ENCODE measurements at regions not wholly inside any gene's neighbourhood (a gene's known extent, or its start where the extent isn't known, plus 50 kb on each side); places are given as distances from the start of the nearest gene placed in this dataset.

DNA sequence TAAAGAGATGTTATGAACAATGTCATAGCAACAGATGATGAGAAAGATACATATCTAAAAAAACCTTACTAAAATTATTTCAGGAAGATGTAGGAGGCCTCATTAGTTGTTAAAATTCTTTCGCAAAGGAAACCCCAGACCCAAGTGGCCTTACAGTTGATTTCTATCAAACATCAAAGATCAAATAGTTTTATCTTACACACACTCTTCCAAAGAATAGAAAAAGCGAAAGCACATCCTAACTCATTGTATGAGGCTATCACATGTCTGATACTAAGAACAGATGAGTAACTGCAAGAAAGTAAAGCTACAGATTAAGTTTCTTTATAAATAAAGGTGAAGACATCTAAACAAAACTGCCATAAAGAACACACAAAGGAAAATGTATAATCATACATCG is 82.9 kb upstream of the GDF10 start:
- Mint-ChIP-seq H3K9me3 (peaks cover 7% of the 10 kb centered on the region), H3K4me3 (no peak overlapping the region), H3K36me3 (peaks cover 10% of the 10 kb centered on the region), H3K4me1 (peaks cover 34% of the 10 kb centered on the region), H3K27me3 (no peaks in the 10 kb centered on the region), H3K27ac (no peak overlapping the region)
- no peak for DNase-seq

DNA sequence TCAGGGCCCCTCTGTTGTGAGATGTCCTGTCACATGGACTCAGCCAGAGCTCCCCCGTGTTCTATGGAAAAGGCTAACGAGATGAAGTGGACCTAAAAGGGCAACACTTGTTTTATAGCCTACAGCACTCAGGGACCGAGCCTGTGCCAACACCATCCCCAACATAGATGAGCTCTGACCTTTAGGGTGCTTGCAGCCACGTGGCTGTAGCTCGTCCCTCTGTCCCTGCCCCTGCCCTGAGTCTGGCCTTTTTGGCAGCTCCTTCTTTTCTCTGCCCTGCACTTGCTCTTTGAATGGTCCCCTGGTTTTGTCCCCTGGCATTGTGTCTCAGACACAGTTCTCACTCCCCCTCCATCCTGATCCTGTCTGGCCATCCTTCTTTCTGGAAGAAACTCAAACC is 81.2 kb upstream of the GDF10 start:
- H3K36me3 Mint-ChIP-seq, result no peaks in the 10 kb centered on the region
- no peaks in the 10 kb centered on the region for H3K9me3 Mint-ChIP-seq
- peaks cover 29% of the 10 kb centered on the region for H3K4me1 Mint-ChIP-seq
- no peaks in the 10 kb centered on the region for H3K27me3 Mint-ChIP-seq
- no peak overlapping the region for H3K27ac Mint-ChIP-seq
- no peak overlapping the region for H3K4me3 Mint-ChIP-seq
- DNase-seq, result no peak

DNA sequence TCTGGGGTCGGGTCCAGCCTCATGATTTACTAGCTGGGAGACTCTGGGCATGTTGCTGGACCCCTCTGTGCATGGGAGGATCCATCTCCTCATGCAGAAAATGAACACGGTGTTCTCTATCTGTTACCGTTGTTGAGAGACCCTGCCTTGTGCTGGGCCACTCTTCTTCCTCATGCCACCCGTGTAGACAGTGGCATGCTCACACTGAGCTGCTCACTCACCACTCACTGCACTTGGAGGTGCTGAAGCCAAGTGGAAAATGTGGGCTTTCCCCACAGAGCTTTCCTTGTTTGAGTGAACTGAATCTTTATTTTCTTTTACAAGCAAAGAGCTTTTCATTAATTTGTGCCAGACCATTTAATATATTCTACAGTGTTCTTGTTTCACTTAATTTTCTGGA is 77.5 kb upstream of the GDF10 start:
- no peak overlapping the region for H3K4me3 Mint-ChIP-seq
- no peak for DNase-seq
- peaks cover 12% of the 10 kb centered on the region for H3K4me1 Mint-ChIP-seq
- no peaks in the 10 kb centered on the region for H3K9me3 Mint-ChIP-seq
- no peaks in the 10 kb centered on the region for H3K36me3 Mint-ChIP-seq
- H3K27ac Mint-ChIP-seq, result no peak overlapping the region
- no peaks in the 10 kb centered on the region for H3K27me3 Mint-ChIP-seq

DNA sequence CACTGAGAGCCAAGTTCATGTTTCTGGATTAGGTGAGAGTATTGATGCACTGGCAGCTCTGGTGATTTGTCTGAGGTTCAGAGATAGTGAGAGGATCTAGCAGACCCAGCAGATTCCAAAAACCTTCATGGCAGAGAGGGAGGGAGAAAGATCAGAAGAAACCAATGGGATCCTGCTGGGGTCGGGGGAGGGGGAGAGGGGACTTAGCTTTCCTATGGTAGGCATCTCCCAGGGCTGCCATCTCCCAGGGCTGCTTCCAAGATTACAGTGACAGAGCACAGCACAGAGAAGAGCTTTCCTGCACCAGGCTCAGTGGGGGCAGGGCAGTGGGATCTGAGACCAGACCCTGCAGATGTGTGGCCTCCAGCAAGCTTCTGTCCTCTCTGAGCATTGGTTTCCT is 76.8 kb upstream of the GDF10 start:
- H3K9me3 Mint-ChIP-seq, result no peaks in the 10 kb centered on the region
- H3K4me3 Mint-ChIP-seq, result no peak overlapping the region
- DNase-seq, result no peak
- no peaks in the 10 kb centered on the region for H3K36me3 Mint-ChIP-seq
- peaks cover 7% of the 10 kb centered on the region for H3K4me1 Mint-ChIP-seq
- H3K27ac Mint-ChIP-seq, result no peak overlapping the region
- no peaks in the 10 kb centered on the region for H3K27me3 Mint-ChIP-seq

DNA sequence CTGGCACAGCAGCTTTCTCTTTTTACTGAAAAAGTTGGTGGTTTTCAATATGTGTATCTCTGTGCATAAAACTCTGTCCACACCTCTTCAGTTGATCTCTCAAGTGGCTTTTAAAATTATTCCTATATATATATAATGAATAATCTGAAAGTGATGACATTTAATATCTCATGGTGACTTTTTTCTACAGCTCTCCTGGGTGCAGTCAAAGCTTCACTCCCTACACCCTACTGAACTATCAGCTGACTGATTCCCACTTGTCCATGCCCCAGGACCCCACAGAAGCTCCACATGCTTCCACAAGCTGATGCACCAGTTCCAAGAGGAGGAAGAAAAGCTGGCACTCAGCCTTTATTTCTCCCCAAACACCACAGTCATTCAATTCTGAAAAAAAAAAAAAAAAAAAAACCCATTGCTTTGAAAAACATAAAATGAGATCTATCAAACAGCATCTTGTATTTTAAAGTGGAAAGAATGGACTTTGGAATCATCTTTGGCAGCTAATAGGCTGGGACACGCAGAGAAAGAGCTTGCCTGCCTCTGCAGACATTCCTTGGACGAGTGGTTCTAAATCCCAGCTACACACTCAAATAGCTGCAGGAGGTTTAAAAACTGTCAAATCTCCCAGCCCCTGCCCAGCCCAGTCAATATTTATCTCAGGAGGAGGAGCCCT is 75.3 kb upstream of the GDF10 start:
- H3K36me3 Mint-ChIP-seq, result peaks cover 3% of the 10 kb centered on the region
- no peak overlapping the region for H3K4me3 Mint-ChIP-seq
- H3K4me1 Mint-ChIP-seq, result peaks cover 3% of the 10 kb centered on the region
- H3K9me3 Mint-ChIP-seq, result no peaks in the 10 kb centered on the region
- no peak overlapping the region for H3K27ac Mint-ChIP-seq
- DNase-seq, result no peak
- no peaks in the 10 kb centered on the region for H3K27me3 Mint-ChIP-seq

DNA sequence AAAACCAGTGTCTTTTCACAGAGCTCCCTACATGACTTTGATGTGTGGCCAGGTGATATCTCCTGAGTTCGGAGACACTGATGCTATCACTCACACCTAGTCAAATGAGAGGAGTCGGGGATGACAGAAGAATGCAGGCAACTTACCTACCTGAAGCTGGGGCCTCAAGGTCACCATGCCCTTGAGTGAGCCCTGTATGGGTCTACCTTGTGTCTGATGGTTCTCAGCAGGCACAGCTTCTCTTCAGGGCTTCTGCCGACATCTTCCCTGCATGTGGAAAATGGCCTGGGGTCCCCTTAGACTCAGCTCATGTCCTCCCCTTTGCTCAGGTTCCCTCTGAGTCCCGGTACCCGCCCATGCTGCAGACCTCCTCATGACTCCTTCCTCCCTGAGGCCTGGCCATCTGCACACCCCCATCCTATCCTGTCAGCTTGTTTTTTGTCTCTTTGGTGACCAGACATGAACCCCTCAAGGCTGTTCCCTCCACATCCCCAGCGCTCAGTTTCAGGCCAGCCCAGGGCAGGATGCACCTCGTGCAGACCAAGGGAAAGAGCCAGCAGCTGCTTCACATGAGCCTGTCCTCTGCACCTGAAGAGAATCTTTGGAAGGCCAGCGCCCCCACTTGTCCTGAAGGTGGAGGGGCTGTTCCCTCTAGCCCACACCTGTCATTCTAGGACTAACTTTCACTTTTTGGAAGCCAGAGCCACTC is 74.6 kb upstream of the GDF10 start:
- Mint-ChIP-seq H3K9me3 (no peaks in the 10 kb centered on the region), H3K27me3 (no peaks in the 10 kb centered on the region), H3K27ac (no peak overlapping the region), H3K36me3 (peaks cover 3% of the 10 kb centered on the region), H3K4me1 (peaks cover 6% of the 10 kb centered on the region), H3K4me3 (no peak overlapping the region)
- no peak for DNase-seq

DNA sequence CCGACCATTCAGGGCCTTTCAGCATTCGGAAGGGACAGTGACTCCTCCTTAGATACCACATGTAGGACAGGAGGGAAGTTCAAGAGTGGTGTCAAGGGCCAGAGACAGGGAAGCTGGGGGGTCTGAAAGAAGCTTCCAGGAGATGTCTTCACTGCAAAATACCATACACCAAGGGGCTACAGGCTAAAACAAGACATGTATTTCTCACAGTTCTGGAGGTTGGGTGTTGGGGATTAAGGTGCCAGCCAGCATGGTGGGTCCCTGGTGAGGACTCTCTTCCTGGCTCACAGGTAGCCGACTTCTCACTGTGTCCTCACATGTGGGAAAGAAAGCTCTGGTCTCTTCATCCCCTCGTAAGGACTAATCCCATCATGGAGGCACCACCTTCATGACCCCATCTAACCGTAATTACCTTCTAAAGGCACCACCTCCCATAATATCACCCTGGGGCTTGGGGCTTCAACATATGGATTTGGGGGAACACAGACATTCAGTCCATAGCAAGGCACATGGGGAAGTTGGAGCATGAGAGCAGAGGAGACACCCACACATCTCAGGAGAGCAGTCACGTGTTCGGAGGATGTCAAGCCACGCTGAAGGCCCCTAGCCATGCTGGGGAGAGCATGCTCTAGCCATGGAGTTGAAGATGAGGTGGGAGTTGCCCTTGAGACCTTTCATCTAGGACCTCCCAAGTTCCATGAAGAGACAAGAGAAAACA is 73.9 kb upstream of the GDF10 start:
- H3K27ac Mint-ChIP-seq, result no peak overlapping the region
- no peak for DNase-seq

DNA sequence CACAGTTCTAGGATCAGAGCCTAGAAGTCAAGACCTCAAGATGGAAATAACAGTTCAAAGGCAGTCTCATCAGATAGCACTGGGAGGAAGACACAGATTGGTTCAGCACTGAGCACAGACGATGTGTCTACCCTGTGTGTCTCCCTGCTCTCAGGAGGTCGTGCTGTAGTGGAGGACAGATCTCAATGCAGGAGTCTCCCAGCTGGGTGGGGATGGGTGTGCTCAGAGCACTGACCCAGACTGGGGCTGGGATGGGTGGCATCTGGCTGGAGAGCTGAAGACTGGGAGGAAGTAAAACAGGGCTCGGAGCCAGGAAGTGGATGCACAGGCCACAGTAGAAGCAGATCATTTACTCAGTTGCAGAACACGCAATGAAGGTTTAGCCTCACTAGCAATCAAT is 69.5 kb upstream of the GDF10 start:
- Mint-ChIP-seq H3K9me3 (no peaks in the 10 kb centered on the region), H3K4me3 (no peak overlapping the region), H3K36me3 (peaks cover 3% of the 10 kb centered on the region), H3K4me1 (peaks cover 15% of the 10 kb centered on the region), H3K27me3 (no peaks in the 10 kb centered on the region), H3K27ac (peak overlapping the region; percentile 50)
- no peak for DNase-seq

More for the DNA sequence above, 73.9 kb upstream of the GDF10 start:
- no peaks in the 10 kb centered on the region for H3K9me3 Mint-ChIP-seq
- peaks cover 13% of the 10 kb centered on the region for H3K4me1 Mint-ChIP-seq
- H3K4me3 Mint-ChIP-seq, result no peak overlapping the region
- H3K27me3 Mint-ChIP-seq, result no peaks in the 10 kb centered on the region
- peaks cover 3% of the 10 kb centered on the region for H3K36me3 Mint-ChIP-seq

DNA sequence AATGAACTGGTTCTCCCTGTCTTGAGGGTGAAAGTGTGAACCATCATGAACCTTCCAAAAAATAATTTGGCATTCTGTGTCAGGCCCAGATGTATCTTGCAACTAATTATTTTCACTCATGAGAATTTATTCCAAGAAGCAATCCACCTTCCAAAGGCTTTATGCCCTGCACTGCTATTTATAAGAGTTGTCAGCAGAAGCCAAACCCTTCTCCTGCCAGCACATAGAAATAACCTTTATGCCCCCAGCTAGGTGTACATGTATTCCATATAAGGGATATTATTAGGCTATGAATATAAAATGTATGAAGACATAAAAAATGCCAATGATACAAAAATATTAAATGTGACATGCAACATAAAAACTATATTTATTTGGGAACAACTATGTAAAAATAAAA is 69.0 kb upstream of the GDF10 start:
- H3K27me3 Mint-ChIP-seq, result no peaks in the 10 kb centered on the region
- peak overlapping the region; percentile 50 for H3K27ac Mint-ChIP-seq
- H3K36me3 Mint-ChIP-seq, result peaks cover 3% of the 10 kb centered on the region
- no peaks in the 10 kb centered on the region for H3K9me3 Mint-ChIP-seq
- H3K4me1 Mint-ChIP-seq, result peaks cover 15% of the 10 kb centered on the region
- no peak for DNase-seq
- no peak overlapping the region for H3K4me3 Mint-ChIP-seq

DNA sequence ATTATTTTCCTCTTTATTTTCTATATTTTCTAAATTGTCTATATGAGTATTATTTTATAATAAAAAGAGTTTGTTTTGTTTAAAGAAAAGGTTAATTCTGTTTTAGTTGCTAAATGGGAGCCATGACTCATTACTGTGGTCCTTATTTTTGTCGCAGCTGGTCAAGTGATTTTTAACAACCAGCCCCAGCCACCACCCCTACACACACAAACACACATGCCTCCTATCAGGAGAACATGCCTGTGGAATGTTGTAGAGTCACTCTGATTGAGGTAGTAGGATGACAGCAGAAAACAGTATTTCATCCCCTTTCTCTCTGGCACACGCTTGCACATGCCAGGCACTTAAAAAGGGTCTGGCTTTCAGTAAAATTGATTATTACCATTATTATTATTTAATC is 68.6 kb upstream of the GDF10 start:
- no peaks in the 10 kb centered on the region for H3K27me3 Mint-ChIP-seq
- no peak overlapping the region for H3K4me3 Mint-ChIP-seq
- H3K9me3 Mint-ChIP-seq, result no peaks in the 10 kb centered on the region
- no peak for DNase-seq
- H3K27ac Mint-ChIP-seq, result no peak overlapping the region
- H3K4me1 Mint-ChIP-seq, result peaks cover 15% of the 10 kb centered on the region
- H3K36me3 Mint-ChIP-seq, result peaks cover 3% of the 10 kb centered on the region

DNA sequence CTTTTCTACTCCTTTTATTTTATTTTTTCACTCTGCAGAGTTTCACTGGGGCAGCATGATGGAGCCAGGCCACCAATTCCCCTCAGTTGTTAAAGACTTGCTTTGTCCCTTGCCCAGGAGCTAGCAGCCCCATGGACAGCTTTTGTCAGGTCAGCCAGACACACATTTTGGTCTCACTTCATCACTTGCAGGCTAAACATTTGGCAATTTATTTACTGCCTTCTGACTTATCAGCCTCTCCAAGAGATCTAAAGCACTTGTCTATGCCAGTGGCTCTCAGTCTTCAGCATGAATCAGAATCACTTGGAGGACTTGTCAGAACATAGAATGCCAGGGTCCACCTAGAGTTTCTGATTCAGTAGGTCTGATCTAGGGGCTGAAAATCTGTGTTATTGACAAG is 66.4 kb upstream of the GDF10 start:
- Mint-ChIP-seq H3K27ac (no peak overlapping the region), H3K4me3 (no peak overlapping the region), H3K9me3 (peaks cover 3% of the 10 kb centered on the region), H3K36me3 (peaks cover 3% of the 10 kb centered on the region), H3K4me1 (peaks cover 16% of the 10 kb centered on the region), H3K27me3 (no peaks in the 10 kb centered on the region)
- DNase-seq, result no peak

DNA sequence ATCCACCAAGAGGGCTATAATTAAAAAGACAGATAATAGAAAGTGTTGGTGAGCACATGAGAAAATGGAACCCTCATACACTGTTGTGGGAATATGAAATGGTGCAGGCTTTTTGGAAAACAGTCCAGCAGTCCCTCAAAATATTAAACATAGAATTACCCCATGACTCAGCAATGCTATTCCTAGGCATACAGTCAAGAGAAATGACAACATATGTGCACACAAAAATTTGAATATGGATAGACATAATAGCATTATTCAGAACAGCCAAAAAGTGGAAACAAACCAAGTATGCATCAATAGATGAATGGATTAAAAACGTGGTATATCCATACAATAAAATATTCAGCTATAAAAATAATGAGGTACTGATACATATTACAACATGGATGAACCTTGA is 64.5 kb upstream of the GDF10 start:
- H3K36me3 Mint-ChIP-seq, result no peaks in the 10 kb centered on the region
- H3K27ac Mint-ChIP-seq, result no peak overlapping the region
- no peak for DNase-seq
- H3K27me3 Mint-ChIP-seq, result no peaks in the 10 kb centered on the region
- H3K4me3 Mint-ChIP-seq, result no peak overlapping the region
- H3K4me1 Mint-ChIP-seq, result peaks cover 23% of the 10 kb centered on the region
- H3K9me3 Mint-ChIP-seq, result peaks cover 3% of the 10 kb centered on the region

DNA sequence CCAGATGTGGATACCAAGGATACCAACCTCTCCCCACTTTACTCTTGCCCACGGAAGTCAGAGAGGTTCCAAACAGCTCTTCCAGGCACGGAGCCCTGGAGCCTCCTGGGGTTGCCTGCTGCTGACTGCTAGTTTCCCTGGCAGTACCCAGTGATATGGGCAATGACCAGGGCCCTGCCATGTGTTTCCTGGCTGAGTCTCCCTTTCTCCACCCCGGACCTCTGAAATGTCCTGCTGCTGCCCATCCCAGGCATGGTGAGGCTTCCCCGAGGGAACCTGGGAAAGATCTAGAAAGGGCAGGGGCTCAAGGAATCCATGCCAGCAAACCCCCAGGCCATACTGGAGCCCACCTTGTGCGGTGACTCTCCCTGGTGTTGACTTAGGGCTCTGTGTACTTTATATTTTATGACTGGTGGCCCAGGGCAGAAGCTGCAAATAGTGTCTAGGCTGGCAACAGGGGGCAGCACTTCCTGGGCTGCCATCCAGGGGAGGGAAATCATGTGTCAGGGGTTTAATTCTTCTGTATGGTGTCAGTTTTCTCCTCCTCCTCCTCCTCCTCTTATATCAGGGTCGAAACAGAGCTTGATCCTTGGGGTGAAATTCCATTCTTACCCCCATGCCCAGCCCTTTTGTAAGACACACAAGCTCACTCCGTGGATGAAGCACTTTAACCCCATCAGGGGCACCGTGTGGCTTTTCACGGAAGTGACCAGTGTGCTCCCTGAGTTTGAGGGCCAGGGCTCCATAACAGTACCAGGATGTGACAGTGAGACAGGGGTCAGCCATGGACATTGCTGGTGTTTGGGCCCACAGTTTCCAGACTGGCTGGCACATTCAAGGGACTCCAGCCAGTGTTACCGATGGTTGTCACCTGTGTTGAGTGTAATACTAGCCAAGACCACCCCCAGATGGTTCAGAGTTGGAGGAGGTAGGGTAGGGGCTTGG is 62.4 kb upstream of the GDF10 start:
- H3K9me3 Mint-ChIP-seq, result peaks cover 3% of the 10 kb centered on the region
- no peak overlapping the region for H3K4me3 Mint-ChIP-seq
- DNase-seq, result no peak
- H3K4me1 Mint-ChIP-seq, result peaks cover 16% of the 10 kb centered on the region
- H3K27ac Mint-ChIP-seq, result no peak overlapping the region
- H3K27me3 Mint-ChIP-seq, result no peaks in the 10 kb centered on the region
- H3K36me3 Mint-ChIP-seq, result no peaks in the 10 kb centered on the region

DNA sequence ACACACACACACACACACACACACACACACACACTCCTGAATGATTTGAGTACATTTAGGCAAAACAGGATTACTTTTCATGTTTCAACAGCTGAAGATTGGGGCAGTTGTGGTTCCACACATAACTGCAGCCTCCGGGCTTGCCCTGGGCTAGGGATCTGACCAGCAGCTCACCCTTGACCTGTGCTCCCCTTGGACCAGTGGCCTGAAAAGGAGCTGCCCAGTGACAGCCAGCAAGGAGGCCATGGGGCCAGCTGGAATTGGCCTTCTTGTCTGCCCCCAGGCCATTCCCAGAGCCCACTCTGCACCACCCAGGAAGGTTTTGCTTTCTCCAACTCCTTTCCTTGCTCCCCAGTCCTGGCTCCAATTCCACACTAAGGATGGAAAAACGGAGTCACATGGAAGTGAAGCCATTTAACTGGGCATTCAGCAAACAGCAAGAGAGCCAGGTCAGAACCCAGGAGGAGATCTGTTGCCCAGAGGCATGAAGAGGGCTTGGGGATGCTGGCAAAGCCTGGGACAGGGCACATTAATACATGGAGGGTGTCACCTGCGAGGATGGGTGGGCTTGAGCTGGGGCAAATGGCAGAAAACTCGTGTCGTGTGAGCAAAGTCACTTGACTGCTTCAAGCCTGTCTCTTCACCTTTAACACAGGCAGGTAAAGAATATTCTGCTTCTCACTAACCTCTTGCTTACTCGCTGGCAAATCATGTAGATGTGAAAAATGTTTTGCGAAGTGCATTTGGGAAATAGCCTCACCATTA is 61.5 kb upstream of the GDF10 start:
- Mint-ChIP-seq H3K9me3 (peaks cover 3% of the 10 kb centered on the region), H3K4me3 (no peak overlapping the region), H3K27me3 (no peaks in the 10 kb centered on the region), H3K4me1 (peaks cover 22% of the 10 kb centered on the region), H3K27ac (no peak overlapping the region), H3K36me3 (no peaks in the 10 kb centered on the region)
- DNase-seq, result no peak

Measured in activated naive CD8-positive, alpha-beta T cell treated with anti-CD3 and anti-CD28 coated beads for 36 hours (primary cell).